ENCODE measurements at regions not wholly inside any gene's neighbourhood (a gene's known extent, or its start where the extent isn't known, plus 50 kb on each side); places are given as distances from the start of the nearest gene placed in this dataset.

- Histone ChIP-seq H3K36me3 (no peaks in the 10 kb centered on the region), H3K4me1 (no peaks in the 10 kb centered on the region), H3K4me3 (no peak overlapping the region), H3K27me3 (no peaks in the 10 kb centered on the region), H3K27ac (no peak overlapping the region), H3K9me3 (no peaks in the 10 kb centered on the region)
- no peak for TF ChIP-seq POLR2A (IDR thresholded peaks at IDR 0.05)
- TF ChIP-seq, protein P1, sequence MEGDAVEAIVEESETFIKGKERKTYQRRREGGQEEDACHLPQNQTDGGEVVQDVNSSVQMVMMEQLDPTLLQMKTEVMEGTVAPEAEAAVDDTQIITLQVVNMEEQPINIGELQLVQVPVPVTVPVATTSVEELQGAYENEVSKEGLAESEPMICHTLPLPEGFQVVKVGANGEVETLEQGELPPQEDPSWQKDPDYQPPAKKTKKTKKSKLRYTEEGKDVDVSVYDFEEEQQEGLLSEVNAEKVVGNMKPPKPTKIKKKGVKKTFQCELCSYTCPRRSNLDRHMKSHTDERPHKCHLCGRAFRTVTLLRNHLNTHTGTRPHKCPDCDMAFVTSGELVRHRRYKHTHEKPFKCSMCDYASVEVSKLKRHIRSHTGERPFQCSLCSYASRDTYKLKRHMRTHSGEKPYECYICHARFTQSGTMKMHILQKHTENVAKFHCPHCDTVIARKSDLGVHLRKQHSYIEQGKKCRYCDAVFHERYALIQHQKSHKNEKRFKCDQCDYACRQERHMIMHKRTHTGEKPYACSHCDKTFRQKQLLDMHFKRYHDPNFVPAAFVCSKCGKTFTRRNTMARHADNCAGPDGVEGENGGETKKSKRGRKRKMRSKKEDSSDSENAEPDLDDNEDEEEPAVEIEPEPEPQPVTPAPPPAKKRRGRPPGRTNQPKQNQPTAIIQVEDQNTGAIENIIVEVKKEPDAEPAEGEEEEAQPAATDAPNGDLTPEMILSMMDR (IDR thresholded peaks at IDR 0.05 in 4 of 5, conservative IDR thresholded peaks at IDR 0.05 in 1 of 5), result no peak
- DNase-seq, result no peak
- in situ Hi-C loops (cut with MboI; ENCODE audit: low sequenced_read_pairs in 4 of 4), result no loop called here
- intact Hi-C loops (cut with DNase I; ENCODE audit: low total_unique reads), result no loop called here
- ATAC-seq, result no peak
Observed at GRCh38 chr2:65483763-65484162, 51.4 kb upstream of the SPRED2 start.

DNA sequence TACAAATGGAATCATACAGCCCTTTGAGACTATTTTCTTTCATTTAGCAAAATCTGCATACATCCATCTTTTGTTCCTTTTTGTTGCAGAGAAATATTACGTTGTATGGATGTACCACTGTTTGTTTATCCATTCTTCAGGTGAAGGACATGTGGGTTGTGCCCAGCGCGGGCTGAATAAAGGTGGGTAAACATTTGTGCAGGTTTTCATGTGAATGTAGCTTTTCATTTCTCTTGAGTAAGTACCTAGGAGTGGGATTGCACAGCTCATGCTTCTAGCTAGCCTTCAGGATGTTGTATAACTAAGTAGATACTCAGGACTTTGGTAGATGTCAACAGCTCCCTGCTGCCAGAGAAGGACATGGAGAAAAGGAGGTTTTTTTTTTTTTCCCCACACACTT is 50.6 kb upstream of the SPRED2 start:
- H3K36me3 ChIP-seq, result no peaks in the 10 kb centered on the region
- DNase-seq (no peak), ATAC-seq (no peak)
- H3K27me3 ChIP-seq, result no peaks in the 10 kb centered on the region
- no peaks in the 10 kb centered on the region for H3K9me3 ChIP-seq
- TF ChIP-seq, protein P1 (IDR thresholded peaks at IDR 0.05 in 4 of 5, conservative IDR thresholded peaks at IDR 0.05 in 1 of 5), result no peak
- no peak for TF ChIP-seq POLR2A (IDR thresholded peaks at IDR 0.05)
- H3K4me1 ChIP-seq, result no peaks in the 10 kb centered on the region
- intact Hi-C loops (cut with DNase I; ENCODE audit: low total_unique reads) (no loop called here), in situ Hi-C loops (cut with MboI; ENCODE audit: low sequenced_read_pairs in 4 of 4) (no loop called here)
- no peak overlapping the region for H3K4me3 ChIP-seq
- no peak overlapping the region for H3K27ac ChIP-seq

Small RNA genes lying in the stretch of these regions (microRNA-seq; reads per million reads assigned to microRNA genes)
- 0 reads per million in 2 donors for gene MIR4778 (ENCODE audit: borderline replicate concordance in 2 of 2)
